Inferior parietal cortex (tissue), 1 donor: ENCODE measurements at regions not wholly inside any gene's neighbourhood (a gene's known extent, or its start where the extent isn't known, plus 50 kb on each side); places are given as distances from the start of the nearest gene placed in this dataset.

Experiments used
- DNase-seq: peaks from one replicate; pipeline ENCODE4 v3.0.0-alpha.2; 2016; ENCODE audit errors: extremely low spot score

GRCh38 chr5:32989815-32990214 is 278.7 kb downstream of the NPR3 start:
- DNase-seq = no peak

DNA sequence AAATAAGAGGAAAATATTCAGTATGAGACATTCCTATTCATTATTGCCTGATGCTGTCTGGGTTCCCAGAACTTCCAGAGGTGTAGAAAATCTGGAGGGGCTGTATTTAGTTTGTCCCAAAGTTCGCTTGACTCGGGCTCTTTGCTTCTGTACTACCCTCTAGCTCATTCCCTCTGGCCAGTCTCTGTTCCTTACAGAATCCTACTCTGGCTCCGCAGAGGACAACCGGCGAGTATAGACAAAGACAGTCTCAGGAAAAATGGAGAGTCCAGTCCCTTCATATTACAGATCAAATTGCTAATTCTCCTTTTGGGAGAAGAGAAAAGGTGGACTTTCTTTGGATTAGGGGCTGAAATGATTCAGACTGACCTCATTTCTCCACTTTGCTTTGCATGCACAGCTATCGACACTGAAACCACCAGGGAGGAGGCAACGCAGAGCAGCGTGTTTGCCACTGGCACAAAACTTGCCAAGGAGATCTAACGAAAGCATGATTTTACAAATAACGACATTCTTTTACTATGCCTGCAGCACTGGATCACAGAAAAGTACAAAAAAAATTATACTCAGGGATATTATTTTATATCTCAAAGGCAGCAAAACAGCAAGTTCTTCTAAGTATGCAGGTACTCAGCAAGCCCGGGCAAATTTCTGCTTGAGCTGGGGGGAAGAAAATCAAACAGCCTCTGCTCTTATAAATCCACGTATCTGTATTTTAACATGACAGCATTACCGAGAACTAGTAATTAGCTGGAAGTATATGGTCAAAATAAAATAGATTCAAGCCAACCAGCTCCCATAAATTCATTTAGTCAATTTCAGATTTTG is 279.7 kb downstream of the NPR3 start:
- DNase-seq = no peak

GRCh38 chr5:32991421-32991815 is 280.3 kb downstream of the NPR3 start:
- DNase-seq = no peak

- DNase-seq = no peak
These were observed 285.2 kb downstream of the NPR3 start for GRCh38 chr5:32996336-32996735.

- DNase-seq = no peak
These were observed 297.8 kb downstream of the NPR3 start for GRCh38 chr5:33008751-33009418.

DNA sequence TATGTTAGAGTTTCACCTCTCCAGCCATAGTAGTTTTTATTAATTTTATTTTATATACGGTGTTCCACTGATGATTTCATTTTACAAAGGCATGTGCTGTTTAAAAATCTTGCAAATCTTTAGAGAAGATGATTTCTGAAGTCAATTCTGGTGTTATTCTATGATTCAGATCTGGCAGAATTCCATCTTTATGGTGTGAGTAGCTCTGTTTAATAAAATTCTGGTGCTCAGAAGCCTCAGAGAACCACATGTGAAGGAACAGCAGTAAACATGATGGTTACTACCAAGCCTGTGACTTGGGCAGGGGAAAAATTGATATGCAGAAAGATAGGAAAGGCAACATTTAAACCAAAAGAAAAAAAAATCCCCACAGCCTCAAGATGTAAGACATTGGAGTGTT is 299.7 kb downstream of the NPR3 start:
- DNase-seq = no peak

DNA sequence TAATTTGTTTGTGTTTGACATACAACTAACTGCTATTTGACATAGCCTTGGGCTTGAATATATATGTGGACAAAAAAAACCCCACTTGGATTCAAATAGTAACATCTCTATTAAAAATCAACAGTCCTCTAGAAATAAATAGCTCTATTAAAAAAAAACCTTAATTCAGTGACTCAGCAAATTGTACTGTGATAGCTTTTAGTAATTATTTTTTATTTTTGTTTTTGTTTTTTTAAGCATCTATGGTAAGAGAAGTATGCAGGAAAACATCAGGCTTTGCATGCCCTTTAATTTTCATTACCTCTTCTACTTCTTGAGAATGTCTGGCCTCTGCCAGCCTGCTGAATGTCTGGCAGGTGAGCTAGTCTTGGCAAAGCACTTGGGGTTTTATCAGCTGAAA is 300.7 kb downstream of the NPR3 start:
- no peak for DNase-seq

- no peak for DNase-seq
These were observed 312.5 kb downstream of the NPR3 start for GRCh38 chr5:33023649-33024048.

DNA sequence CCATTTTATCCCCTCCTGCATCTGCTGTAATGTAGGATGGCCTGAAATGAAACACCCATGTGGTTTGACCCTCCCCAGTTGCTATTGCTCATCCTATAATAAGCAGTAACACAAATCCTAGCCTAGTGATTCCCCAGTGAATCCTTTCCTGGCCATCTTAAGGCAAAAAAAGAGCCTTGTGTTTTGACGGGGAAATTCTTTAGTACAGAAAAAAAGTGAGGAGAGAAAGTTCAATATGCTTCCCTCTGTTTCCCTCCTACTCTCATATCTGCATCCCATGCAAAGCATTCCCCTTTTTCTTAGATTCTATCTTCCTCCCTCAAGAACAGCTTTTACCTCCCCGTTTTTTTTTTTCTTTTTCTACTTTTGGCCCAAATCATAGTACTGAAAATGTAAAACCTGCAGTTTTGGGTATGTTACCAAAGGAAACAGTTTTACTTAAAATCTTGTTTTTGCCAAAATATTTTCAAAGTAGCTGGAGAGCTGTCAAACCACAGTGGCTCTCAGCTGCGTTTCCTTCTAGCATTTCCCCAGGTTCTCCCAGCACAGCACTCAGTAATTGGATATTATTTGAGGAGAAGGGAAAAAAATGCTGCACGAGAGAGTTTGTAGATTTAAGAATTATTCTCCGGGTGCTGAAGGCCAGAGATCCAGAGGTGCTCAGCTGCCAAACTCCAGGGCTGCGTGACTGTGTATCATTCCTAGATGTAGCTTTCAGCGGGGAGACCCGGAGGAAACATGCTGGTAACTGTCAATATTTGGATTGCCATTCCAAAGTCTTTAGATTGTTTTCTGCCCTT is 321.4 kb downstream of the NPR3 start:
- no peak for DNase-seq

DNA sequence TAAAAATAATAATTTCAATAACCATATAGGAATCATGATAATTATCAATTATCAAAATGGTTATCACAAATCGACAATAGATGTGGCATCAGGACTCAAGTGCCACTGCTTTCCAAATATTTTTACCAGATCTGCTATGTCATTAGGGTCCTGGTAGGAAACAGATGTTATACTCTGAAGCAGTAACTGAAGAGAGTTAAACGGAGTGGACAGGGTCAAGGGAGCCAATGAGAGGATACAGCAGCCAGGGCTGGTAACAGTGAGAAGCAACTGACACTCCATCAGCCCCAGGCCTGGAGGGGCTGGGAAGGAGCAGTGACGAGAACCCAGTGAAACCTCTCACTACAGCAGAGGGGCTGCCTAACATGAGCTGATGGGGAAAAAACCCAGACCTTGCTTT is 322.4 kb downstream of the NPR3 start:
- DNase-seq = no peak

GRCh38 chr5:33034777-33035176 is 323.7 kb downstream of the NPR3 start:
- no peak for DNase-seq

DNA sequence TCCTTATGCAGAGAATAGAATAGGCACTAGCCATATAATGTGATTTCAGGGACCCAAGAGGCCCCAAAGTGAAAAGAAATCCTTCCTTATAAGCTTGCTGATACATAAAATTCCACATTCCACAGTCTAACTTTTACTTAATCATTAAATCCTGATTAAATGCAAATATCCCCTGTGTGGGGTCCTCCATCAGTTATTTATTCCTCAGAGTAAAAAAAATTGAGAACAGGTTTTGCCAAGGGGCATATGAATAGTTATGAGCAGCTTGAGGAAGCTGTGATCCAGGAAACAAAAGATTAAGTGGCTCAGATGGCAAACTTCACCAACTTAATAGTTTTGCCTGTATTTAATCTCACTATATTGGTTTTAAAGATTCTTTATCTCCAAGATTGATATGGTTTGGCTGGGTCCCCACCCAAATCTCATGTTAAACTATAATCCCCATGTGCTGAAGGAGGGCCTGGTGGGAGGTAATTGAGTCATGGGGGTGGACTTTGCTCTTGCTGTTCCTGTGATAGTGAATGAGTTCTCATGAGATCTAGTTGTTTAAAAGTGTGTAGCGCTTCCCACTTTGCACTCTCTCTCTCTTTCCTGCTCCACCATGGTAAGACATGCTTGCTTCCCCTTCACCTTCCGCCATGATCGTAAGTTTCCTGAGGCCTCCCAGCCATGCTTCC is 324.9 kb downstream of the NPR3 start:
- DNase-seq = no peak

DNA sequence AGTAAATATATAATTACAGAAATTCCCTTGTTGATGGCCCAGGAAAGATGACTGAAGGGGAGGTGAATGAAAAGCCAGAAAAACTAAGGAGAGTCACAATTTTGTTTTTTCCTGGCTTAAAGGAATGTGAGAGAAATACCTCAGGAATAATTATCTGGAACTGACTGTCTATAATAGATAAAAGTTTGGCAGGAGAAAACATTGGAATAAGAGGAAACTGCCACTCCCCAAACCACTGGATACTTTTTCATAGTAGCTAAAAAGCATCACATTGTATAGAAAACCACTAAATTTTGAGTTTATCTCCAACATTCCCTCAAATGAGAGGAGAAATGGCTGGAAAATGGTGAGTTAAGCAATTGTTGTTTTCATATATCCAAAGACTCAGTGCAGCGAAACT is 326.0 kb downstream of the NPR3 start:
- no peak for DNase-seq

DNA sequence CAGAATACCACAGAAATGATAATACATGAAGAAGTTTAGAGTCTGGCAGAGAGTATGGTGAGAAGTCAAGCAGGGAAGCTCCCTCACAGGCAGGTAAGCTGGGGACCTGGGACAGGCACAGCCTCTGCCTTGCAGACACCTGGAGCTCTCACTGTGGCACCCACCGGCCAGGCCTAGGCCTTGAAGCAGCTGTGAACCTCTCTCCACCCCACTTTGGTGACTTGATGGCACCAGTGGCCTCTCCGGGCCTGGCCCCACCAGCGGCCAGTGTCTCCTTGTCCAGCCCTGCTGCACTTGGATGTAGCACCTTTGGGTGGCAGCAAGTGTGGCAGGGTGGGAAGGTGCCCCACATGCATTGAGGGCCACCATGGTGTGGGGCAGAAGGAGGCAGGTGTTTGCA is 330.5 kb downstream of the NPR3 start:
- no peak for DNase-seq

DNA sequence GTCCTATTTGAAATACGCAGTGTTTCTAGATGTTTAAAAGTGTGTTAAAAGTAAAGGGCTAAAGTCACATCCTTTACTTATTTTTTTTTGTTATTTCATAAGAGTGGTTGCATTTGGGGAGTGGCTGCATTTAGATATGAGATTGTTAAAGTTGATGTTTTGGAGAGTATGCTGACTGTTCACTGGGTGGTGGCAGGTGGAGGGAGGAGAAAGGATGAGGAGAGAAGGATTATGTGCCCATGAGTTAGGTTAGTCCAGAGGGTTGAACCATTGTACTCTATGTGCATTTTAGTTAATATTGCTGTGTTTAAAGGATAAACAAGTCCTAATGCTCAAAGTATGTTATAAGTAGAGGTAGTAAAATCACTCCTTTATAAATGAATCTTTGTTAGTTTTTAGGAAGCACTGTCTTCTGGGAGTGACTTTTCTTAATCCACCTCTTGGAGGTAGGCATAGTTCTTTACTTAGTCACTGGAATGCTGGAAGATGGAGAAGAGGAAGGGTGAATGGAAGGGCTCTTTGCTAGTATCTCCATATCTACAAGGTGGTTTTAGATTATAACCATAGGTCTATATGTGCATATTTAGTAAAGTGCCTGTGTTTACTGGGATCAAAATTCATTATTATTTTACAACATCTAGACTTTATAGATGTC is 332.3 kb downstream of the NPR3 start:
- DNase-seq = no peak

DNA sequence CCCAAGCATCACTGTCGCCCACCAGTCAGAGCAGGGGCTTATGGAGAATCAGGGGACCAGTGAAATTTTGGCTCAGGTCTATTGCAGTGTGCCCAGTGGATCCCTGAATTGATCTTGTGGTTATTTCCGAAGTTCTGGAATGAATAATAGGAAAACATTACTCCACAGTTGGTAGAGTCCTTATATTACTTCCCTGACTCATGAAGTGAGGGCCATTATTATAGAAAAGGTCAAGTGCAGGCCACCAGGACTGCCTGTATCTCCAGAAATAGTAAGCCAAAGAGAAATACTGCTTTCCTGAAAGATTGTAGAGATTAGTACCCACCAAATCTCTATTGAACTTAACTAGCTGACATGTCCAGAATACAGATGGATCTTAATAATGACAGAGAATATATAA is 335.0 kb downstream of the NPR3 start:
- no peak for DNase-seq

GRCh38 chr5:33048315-33048714 is 337.2 kb downstream of the NPR3 start:
- DNase-seq = no peak

DNA sequence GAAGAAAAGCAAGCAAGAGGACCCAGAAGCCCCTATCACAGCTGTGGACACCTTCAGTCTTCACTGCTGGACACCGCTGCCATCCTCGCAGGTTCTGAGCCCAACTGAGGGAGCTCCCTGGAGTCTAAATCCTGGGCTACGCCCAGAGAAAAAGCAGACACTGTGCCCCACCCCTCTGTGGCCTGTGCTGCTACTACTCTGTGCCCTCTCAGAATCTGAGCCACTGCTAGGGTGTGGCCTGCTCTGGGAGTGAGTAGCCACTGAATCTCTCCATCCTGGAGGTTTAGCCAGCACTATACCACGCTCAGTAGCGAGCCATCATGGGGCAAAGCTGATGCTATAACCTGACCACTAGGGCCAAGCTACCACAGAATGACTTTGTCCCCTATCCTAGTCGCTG is 338.2 kb downstream of the NPR3 start:
- DNase-seq = no peak

DNA sequence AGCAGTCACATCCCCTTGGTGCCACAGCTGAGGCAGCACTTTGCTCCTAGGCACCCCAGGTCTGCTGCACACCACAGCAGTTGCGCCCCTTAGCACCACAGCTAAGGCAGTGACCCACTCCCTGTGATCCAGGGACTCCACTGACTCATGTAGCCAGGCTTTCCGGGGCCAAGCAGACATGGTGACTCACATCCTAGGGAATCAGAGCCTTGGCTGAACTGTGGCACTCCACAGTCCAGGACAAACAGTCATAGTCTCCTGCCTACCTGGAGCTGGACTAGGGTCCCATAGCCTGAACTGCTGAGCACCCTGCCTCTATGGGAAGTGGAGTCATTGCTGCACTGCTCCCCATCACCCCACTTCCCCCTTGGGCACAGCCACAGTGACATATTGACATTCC is 338.7 kb downstream of the NPR3 start:
- DNase-seq = no peak

- no peak for DNase-seq
These were observed 348.0 kb downstream of the NPR3 start for GRCh38 chr5:33059081-33059480.

DNA sequence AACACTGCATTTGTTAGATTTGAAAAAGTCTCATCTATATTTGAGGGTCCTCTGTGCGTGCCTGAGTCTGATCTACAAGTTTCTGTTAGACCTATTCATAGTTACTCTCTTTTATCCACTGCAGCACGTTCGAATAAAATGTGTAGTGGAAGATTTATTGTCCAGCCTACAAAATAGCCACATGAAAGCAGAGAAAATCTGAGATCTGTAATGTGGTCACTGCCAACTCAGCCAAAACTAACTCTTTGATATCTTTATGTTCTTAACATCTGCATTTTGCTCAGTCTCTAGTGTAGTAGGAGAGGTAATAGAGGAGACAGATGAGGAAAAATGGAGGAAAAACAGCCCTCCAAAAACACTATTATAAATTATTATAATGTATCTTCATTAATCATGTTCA is 354.0 kb downstream of the NPR3 start:
- no peak for DNase-seq

- DNase-seq = no peak
These were observed 356.2 kb downstream of the NPR3 start for GRCh38 chr5:33067291-33067690.
